ENCODE measurements at regions not wholly inside any gene's neighbourhood (a gene's known extent, or its start where the extent isn't known, plus 50 kb on each side); places are given as distances from the start of the nearest gene placed in this dataset.
"Not testable (repeated sequence)": the region's sequence is repeated elsewhere in the genome, so short reads cannot be mapped to it uniquely, and the experiment has no call there.

GRCh38 chr4:130035391-130035790 is 939.4 kb downstream of the C4orf33 start:
- dilution Hi-C loops (cut with MboI; ENCODE audit: extremely low pct_ligation_motif_present, low sequenced_read_pairs): no loop called here
- TF ChIP-seq EZH2 (IDR thresholded peaks at IDR 0.05; ENCODE audit: low read length) (no peak), CTCF (optimal IDR thresholded peaks at IDR 0.05 in 1 of 3, IDR thresholded peaks at IDR 0.05 in 1 of 3, conservative IDR thresholded peaks at IDR 0.05 in 1 of 3; ENCODE audit: extremely low read depth in 1 of 3, insufficient read depth in 2 of 3, low read length in 3 of 3) (no peak)

GRCh38 chr4:130037866-130038265 is 941.9 kb downstream of the C4orf33 start:
- H3K79me2 ChIP-seq (ENCODE audit: control insufficient read depth, insufficient read depth, low read length); H3K27me3 ChIP-seq (ENCODE audit: control insufficient read depth, extremely low read depth, insufficient read depth, low read length); H3K27ac ChIP-seq (ENCODE audit: control insufficient read depth, insufficient read depth, low read length); H3K4me1 ChIP-seq (ENCODE audit: control insufficient read depth, extremely low read depth, insufficient read depth, low read length); H3K4me3 ChIP-seq (ENCODE audit: control insufficient read depth in 2 of 3, extremely low read depth in 1 of 3, insufficient read depth in 2 of 3, low read depth in 1 of 3, low read length in 3 of 3); H3K9me1 ChIP-seq (ENCODE audit: control insufficient read depth, extremely low read depth, insufficient read depth, low read length); dilution Hi-C loops (cut with MboI; ENCODE audit: extremely low pct_ligation_motif_present, low sequenced_read_pairs); FAIRE-seq; H3K9ac ChIP-seq (ENCODE audit: control insufficient read depth, extremely low read depth, insufficient read depth, low read length); H3K4me2 ChIP-seq (ENCODE audit: control insufficient read depth, extremely low read depth, insufficient read depth, low read depth, low read length); DNase-seq (ENCODE audit: low read depth, low spot score); H3K9me3 ChIP-seq (ENCODE audit: control insufficient read depth, low read depth, low read length); H2AFZ ChIP-seq (ENCODE audit: control insufficient read depth, low read length); H4K20me1 ChIP-seq (ENCODE audit: control insufficient read depth, extremely low read depth, insufficient read depth, low read length); H3K36me3 ChIP-seq (ENCODE audit: control insufficient read depth in 2 of 2, extremely low read depth in 1 of 2, insufficient read depth in 2 of 2, low read length in 2 of 2): not testable (repeated sequence)

More at GRCh38 chr4:130035391-130035790, 939.4 kb downstream of the C4orf33 start:
- H3K9me3 ChIP-seq (ENCODE audit: control insufficient read depth, low read depth, low read length): no peaks in the 10 kb centered on the region
- no peak overlapping the region for H3K9ac ChIP-seq (ENCODE audit: control insufficient read depth, extremely low read depth, insufficient read depth, low read length)
- no peaks in the 10 kb centered on the region for H4K20me1 ChIP-seq (ENCODE audit: control insufficient read depth, extremely low read depth, insufficient read depth, low read length)
- H3K4me1 ChIP-seq (ENCODE audit: control insufficient read depth, extremely low read depth, insufficient read depth, low read length): no peaks in the 10 kb centered on the region
- no peaks in the 10 kb centered on the region for H3K27me3 ChIP-seq (ENCODE audit: control insufficient read depth, extremely low read depth, insufficient read depth, low read length)
- no peaks in the 10 kb centered on the region for H3K79me2 ChIP-seq (ENCODE audit: control insufficient read depth, insufficient read depth, low read length)
- H3K4me3 ChIP-seq (ENCODE audit: control insufficient read depth in 2 of 3, extremely low read depth in 1 of 3, insufficient read depth in 2 of 3, low read depth in 1 of 3, low read length in 3 of 3): no peak overlapping the region
- no peaks in the 10 kb centered on the region for H3K36me3 ChIP-seq (ENCODE audit: control insufficient read depth in 2 of 2, extremely low read depth in 1 of 2, insufficient read depth in 2 of 2, low read length in 2 of 2)
- no peak overlapping the region for H2AFZ ChIP-seq (ENCODE audit: control insufficient read depth, low read length)
- no peak overlapping the region for H3K27ac ChIP-seq (ENCODE audit: control insufficient read depth, insufficient read depth, low read length)
- H3K4me2 ChIP-seq (ENCODE audit: control insufficient read depth, extremely low read depth, insufficient read depth, low read depth, low read length): no peak overlapping the region
- no peaks in the 10 kb centered on the region for H3K9me1 ChIP-seq (ENCODE audit: control insufficient read depth, extremely low read depth, insufficient read depth, low read length)
- no peak for FAIRE-seq
- DNase-seq (ENCODE audit: low read depth, low spot score): no peak

- not testable (repeated sequence) for H4K20me1 ChIP-seq (ENCODE audit: control insufficient read depth, extremely low read depth, insufficient read depth, low read length); DNase-seq (ENCODE audit: low read depth, low spot score); FAIRE-seq
Observed at GRCh38 chr4:130038540-130038939, 942.6 kb downstream of the C4orf33 start.

More at GRCh38 chr4:130038540-130038939, 942.6 kb downstream of the C4orf33 start:
- H3K4me1 ChIP-seq (ENCODE audit: control insufficient read depth, extremely low read depth, insufficient read depth, low read length); H3K9me1 ChIP-seq (ENCODE audit: control insufficient read depth, extremely low read depth, insufficient read depth, low read length); H3K4me3 ChIP-seq (ENCODE audit: control insufficient read depth in 2 of 3, extremely low read depth in 1 of 3, insufficient read depth in 2 of 3, low read depth in 1 of 3, low read length in 3 of 3); H3K27ac ChIP-seq (ENCODE audit: control insufficient read depth, insufficient read depth, low read length); dilution Hi-C loops (cut with MboI; ENCODE audit: extremely low pct_ligation_motif_present, low sequenced_read_pairs); H3K36me3 ChIP-seq (ENCODE audit: control insufficient read depth in 2 of 2, extremely low read depth in 1 of 2, insufficient read depth in 2 of 2, low read length in 2 of 2); H3K9me3 ChIP-seq (ENCODE audit: control insufficient read depth, low read depth, low read length); H3K79me2 ChIP-seq (ENCODE audit: control insufficient read depth, insufficient read depth, low read length); H3K9ac ChIP-seq (ENCODE audit: control insufficient read depth, extremely low read depth, insufficient read depth, low read length); H3K4me2 ChIP-seq (ENCODE audit: control insufficient read depth, extremely low read depth, insufficient read depth, low read depth, low read length); H2AFZ ChIP-seq (ENCODE audit: control insufficient read depth, low read length); H3K27me3 ChIP-seq (ENCODE audit: control insufficient read depth, extremely low read depth, insufficient read depth, low read length): not testable (repeated sequence)
